HAP-1 (cell line): ENCODE measurements at regions not wholly inside any gene's neighbourhood (a gene's known extent, or its start where the extent isn't known, plus 50 kb on each side); places are given as distances from the start of the nearest gene placed in this dataset.

ENCODE experiments used
- DNase-seq, 2 experiments: peaks; one replicate each; pipeline ENCODE4 v3.0.0-alpha.2; 2016 to 2020; ENCODE audit warnings: low spot score in 2 of 2
- H3K27me3 ChIP-seq: fragments of 250-450 bp; sonication (Bioruptor Pico); 2 replicates; pipeline ENCODE4 v1.5.1; 2020; ENCODE audit warnings: low read depth, mild to moderate bottlenecking, moderate library complexity
- H3K36me3 ChIP-seq: fragments of 250-450 bp; sonication (Bioruptor Pico); replicated peaks from 2 replicates; pipeline ENCODE4 v1.5.1; 2020; ENCODE audit warnings: mild to moderate bottlenecking
- H3K4me1 ChIP-seq: fragments of 250-450 bp; sonication (Bioruptor Pico); 2 replicates; pipeline ENCODE4 v1.5.1; 2020; ENCODE audit warnings: mild to moderate bottlenecking
- H3K4me3 ChIP-seq: fragments of 250-450 bp; sonication (Bioruptor Pico); 2 replicates; pipeline ENCODE4 v1.5.1; 2020; ENCODE audit warnings: mild to moderate bottlenecking, moderate library complexity
- H3K9me3 ChIP-seq: fragments of 250-450 bp; sonication (Bioruptor Pico); 2 replicates; pipeline ENCODE4 v1.5.1; 2020; ENCODE audit warnings: mild to moderate bottlenecking, moderate library complexity
- in situ Hi-C: fragments of 300-500 bp; cut with MboI; formaldehyde crosslinking; loops from 3 replicates; pipeline ENCODE4 v1.14.3; 2020; ENCODE audit warnings: low sequenced_read_pairs, inconsistent platforms, mixed read lengths

DNA sequence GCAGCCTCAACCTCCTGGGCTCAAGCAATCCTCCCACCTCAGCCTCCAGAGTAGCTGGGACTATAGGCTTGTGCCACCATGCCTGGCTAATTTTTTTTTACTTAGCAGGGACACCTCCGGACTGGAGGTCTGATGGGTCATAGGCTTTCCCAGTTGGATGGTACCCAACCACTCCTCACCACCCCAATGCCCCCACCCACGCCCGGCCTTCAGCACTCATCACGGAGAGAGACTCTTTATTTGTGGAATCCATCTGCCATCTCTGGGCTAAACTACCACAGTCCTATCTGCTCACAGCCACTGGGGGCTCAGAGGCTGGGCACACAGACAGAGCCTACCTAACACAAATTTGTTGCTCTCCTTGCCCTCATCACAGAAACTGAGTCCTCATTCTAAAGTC is 58.3 kb upstream of the STXBP1 start:
- peaks cover 13% of the 10 kb centered on the region for H3K4me1 ChIP-seq
- DNase-seq = no peak
- no peaks in the 10 kb centered on the region for H3K9me3 ChIP-seq
- H3K27me3 ChIP-seq = no peaks in the 10 kb centered on the region
- in situ Hi-C loops = no loop called here
- H3K4me3 ChIP-seq = no peak overlapping the region
- no peaks in the 10 kb centered on the region for H3K36me3 ChIP-seq

DNA sequence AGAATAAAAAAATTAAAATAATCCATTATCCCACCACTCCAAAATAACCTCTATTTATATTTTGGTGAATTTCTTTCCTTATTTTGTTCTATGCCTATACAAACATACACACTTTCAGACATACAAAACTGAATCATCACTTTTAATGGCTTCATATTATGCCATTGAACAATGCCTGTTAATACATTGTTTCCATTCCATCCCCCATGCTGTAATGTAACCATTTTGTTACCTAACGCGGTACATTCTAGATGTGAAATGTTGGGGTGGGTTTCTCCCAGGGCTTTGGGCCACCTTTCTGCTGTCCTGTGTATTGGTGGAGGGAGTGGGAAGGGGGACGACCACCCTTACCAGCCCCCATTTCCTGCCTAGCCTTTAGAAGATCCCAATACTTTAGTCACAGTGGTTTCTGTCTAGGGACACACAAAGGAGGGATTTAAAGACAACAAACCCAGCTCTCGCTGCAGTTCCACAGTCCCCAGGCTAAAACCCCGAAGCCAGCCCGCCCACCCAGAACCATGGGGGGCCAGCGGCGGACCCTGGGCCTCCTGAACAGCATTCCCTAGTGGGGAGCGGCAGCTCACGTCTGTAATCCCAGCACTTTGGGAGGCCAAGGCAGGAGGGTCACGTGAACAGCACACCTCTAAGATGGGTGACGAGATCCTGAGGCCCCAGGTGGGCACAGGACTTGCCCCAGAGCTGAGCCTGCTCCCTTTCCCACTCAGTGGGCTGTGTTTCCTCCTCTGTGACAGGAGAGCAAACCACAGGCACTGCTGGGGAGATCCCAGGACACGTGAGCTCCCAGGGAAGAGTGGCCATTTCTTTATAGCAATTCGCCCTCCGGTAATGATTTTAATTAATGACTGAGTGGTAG is 56.9 kb upstream of the STXBP1 start:
- in situ Hi-C loops = no loop called here
- Histone ChIP-seq H3K9me3 (no peaks in the 10 kb centered on the region), H3K4me1 (peaks cover 13% of the 10 kb centered on the region), H3K36me3 (no peaks in the 10 kb centered on the region; the same call in 1 of the 2 replicates), H3K4me3 (no peak overlapping the region), H3K27me3 (no peaks in the 10 kb centered on the region)
- peak in 1 of 2 experiments; percentile 32 for DNase-seq

DNA sequence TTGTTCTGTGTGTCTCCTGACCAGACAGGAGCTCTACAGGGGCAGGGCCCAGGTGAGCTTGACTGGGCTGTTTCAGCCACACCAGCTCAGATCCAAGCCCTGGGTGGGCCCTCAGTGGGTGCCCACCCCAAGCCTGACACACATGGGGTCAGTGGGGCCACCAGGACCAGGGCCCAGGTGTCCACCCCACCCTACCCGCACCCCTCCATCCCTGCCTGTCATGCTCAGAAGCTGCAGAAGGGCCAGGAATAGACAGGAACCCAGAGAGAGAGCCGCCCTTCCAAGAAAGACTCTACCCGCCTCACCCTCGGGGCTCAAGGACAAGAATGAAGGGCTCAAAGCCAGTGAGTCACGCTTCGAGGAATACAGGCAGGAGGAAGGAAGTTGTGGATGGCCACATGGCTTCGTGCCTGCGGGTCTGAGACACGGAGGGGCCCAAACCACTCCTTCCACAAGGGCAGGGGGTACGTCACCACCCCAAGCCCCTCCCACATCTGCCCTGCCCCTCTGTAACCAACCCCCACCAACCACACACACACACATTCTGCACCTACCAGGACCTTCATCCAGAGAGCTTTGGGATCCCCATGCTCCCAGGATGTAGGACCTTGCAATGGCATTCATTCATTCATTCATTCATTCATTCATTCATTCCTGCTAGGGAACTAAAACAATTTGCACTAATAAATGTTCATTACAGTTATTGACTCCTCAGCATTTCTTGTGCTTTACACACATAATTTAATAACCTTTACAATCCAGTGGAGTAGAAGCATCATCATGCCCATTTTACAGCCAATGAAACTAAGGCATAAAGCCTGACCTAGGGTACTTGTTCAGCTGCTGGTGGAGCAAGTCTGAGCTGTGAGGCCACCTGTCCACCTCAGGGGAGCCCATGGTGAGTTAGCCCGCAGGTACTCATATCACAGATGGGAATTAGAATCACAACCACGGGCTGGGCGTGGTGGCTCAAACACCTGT is 55.9 kb upstream of the STXBP1 start:
- H3K9me3 ChIP-seq = no peaks in the 10 kb centered on the region
- H3K27me3 ChIP-seq = no peaks in the 10 kb centered on the region
- H3K36me3 ChIP-seq = no peaks in the 10 kb centered on the region; the same call in 1 of the 2 replicates
- peaks cover 13% of the 10 kb centered on the region for H3K4me1 ChIP-seq
- H3K4me3 ChIP-seq = no peak overlapping the region
- in situ Hi-C loops = no loop called here
- peak in 1 of 2 experiments; percentile 50 for DNase-seq

DNA sequence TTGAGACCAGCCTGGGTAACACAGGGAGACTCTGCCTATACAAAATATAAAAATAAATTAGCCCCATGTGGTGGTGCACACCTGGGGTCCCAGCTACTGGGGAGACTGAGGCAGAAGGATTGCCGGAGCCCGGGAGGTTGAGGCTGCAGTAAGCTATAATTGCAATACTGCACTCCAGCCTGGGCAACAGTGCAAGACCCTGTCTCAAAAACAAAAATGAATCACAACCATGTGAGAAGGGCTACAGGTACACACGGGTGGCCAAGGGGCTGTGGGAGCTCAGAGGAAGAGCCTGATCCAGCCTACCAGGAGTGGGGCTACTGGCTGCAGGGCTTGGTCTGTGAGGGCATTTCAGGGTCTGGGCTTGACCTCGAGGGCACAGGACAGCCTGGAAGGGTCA is 55.2 kb upstream of the STXBP1 start:
- no peaks in the 10 kb centered on the region for H3K27me3 ChIP-seq
- in situ Hi-C loops = no loop called here
- no peaks in the 10 kb centered on the region for H3K9me3 ChIP-seq
- peaks cover 3% of the 10 kb centered on the region; the same call in 1 of the 2 replicates for H3K36me3 ChIP-seq
- H3K4me3 ChIP-seq = no peak overlapping the region
- DNase-seq = no peak
- H3K4me1 ChIP-seq = peaks cover 13% of the 10 kb centered on the region

DNA sequence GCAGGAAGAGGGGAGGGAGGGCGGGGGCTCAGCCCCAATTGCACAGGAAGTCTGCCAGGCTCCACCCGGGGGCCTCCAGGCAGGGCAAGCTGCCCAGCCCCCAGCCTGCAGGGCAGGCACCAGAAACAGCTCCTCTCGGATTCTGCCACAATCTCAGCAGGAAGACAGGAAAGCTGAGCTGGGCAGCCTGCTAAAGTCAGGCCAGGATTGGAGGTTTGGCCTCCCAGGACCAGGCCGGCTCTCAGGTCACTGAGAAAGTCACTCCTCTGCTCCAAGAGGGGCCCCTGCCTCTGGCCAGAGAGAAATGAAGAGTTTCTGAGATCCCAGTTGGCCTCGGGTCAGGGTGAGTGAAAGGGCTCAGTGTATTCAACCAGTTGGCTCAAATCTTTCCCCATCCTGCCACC is 54.6 kb upstream of the STXBP1 start:
- Histone ChIP-seq H3K27me3 (no peaks in the 10 kb centered on the region), H3K4me1 (peaks cover 13% of the 10 kb centered on the region), H3K9me3 (no peaks in the 10 kb centered on the region), H3K4me3 (no peak overlapping the region), H3K36me3 (peaks cover 3% of the 10 kb centered on the region; the same call in 1 of the 2 replicates)
- no peak for DNase-seq
- in situ Hi-C loops = no loop called here

DNA sequence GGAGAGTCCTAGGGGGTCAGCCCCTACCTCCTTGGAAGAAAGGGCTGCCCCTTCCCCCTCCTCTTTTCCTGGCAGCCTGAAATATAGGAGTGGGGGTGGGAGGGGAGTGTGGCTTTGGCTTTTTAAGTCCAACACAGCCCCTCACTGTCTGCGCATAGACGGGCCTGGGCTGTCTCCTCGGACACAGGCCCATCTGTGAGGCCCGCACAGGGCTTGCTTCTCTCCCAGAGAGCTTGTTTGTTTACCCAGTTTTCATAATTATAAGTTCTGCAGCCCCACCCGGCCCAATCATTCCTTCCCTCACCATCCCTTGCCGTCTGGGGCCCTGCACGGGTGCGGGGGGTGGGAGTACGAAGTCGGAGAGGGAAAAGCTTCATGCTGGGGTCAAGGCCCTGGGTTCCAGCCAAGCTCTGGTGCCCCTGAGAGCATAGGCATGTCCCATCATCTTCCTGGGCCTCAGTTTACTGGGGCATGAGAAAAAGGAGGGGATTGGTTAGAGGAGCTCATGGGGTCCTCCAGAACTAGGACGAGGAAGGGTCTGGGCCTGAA is 54.0 kb upstream of the STXBP1 start:
- Histone ChIP-seq H3K4me3 (no peak overlapping the region), H3K36me3 (peaks cover 3% of the 10 kb centered on the region; the same call in 1 of the 2 replicates), H3K4me1 (peaks cover 13% of the 10 kb centered on the region), H3K9me3 (no peaks in the 10 kb centered on the region), H3K27me3 (no peaks in the 10 kb centered on the region)
- DNase-seq = no peak
- in situ Hi-C loops = no loop called here

DNA sequence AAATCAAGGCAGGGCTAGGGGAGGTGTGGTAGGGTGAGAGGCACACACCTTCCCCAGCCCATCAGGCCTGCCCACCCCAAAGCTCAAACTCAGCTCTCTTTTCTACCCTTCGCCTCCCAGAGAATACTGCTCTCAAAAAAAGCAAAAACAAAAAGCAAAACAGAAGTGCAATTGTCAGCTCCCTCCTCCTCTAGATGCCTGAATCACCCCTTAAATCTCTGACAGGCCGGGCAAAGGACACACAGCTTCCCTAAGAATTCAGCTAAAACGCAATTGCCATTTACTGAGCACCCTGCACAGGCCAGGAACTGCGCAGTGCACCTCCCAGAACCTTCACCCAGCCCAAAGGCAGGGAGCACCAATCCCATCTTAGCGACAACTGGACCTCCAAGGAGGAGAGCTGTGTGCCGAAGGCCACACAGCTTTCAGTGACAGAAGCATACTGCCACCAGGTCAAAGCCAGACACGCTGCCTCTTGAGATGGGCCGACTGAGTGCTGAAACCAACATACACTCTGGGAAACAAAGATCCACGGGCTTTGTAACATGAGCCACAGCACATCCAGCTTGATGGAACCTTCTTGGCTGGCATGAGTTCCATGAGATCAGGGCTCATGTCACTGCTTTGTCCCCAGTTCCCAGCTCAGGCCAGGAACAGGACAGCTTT is 53.4 kb upstream of the STXBP1 start:
- Histone ChIP-seq H3K4me3 (no peak overlapping the region), H3K4me1 (peaks cover 13% of the 10 kb centered on the region), H3K9me3 (no peaks in the 10 kb centered on the region), H3K27me3 (no peaks in the 10 kb centered on the region), H3K36me3 (peaks cover 3% of the 10 kb centered on the region; the same call in 1 of the 2 replicates)
- in situ Hi-C loops = no loop called here
- DNase-seq = no peak

DNA sequence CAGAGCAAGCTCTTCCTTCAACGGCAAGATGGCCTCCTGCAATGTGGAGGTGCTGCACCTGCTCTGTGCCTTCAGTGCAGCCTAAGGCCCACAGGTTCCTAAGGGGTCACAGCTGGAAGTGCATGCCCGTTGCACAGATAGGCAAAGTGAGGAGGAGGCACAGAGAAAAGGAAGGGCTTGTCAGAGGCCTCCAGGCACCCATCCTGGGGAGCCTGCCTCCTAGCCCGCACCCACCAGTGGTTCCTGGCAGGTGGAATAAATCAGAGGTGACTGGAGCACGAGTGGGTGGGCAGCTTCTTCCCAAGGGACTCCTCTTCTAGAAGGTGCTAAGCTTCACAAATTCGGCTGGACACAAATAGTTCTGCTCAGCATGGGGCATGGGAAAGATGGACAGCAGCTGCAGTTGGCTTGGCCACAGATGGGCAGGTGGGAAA is 52.8 kb upstream of the STXBP1 start:
- no peak for DNase-seq
- Histone ChIP-seq H3K9me3 (no peaks in the 10 kb centered on the region), H3K4me3 (no peak overlapping the region), H3K36me3 (peaks cover 3% of the 10 kb centered on the region; the same call in 1 of the 2 replicates), H3K27me3 (no peaks in the 10 kb centered on the region), H3K4me1 (peaks cover 13% of the 10 kb centered on the region)
- in situ Hi-C loops = no loop called here

DNA sequence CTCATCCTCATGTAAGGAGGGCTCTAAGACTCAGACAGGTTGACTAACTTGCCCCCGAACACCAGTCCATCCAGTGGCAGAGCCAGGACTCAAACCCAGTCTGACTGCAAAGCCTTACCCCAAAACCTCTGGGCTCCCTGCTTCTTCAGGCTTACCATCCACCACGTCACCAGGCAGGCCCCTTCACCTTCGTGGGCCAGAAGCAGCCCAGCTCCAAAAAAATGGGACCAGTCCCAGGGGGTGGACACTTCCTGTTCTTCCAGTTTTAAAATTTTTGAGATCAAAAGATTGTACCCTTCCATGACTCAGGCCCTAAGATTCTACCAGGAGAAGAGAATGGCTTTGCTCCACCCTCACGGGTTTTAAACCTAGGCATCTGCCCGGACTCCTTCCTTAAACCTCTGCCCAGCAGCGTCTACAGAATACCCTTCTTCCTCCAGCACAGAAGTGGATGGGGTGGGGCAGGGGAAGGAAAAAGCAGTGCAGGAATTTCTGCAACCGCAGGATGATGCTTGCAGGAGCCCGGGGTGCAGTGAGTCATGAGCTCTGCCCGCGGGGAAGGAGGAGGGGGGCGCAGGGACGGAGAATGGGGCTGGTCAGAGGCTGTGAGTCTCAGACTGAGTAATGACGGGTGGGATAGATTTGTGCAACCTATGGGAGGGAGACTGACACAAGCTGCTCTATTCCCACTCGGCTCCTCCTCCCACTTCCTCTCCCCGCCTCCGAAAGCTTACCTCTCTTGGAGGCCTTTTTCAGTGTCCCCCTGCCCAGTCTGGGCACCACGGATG is 50.4 kb upstream of the STXBP1 start:
- in situ Hi-C loops = no loop called here
- Histone ChIP-seq H3K4me3 (no peak overlapping the region), H3K4me1 (0 out of 2 replicates have a peak, but pooled peaks cover 2% of the 10 kb centered on the region), H3K36me3 (peaks cover 3% of the 10 kb centered on the region), H3K27me3 (no peaks in the 10 kb centered on the region), H3K9me3 (no peaks in the 10 kb centered on the region)
- DNase-seq = peak in 1 of 2 experiments; percentile 58
